Sigmoid colon (tissue), 6 donors: ENCODE measurements at regions not wholly inside any gene's neighbourhood (a gene's known extent, or its start where the extent isn't known, plus 50 kb on each side); places are given as distances from the start of the nearest gene placed in this dataset.
"Not testable (repeated sequence)": the region's sequence is repeated elsewhere in the genome, so short reads cannot be mapped to it uniquely, and the experiment has no call there.

Experiments
- DNase-seq: peaks from one replicate; pipeline ENCODE4 v3.0.0-alpha.2; 2019
- H3K27ac ChIP-seq, 4 donors: fragments of 200-600 bp; sonication (generic); one replicate each; pipeline ENCODE4 v1.5.1; 2016 to 2019; ENCODE audit warnings: mild to moderate bottlenecking in 1 of 4
- H3K27me3 ChIP-seq, 3 donors: fragments of 200-600 bp; sonication (generic); one replicate each; pipeline ENCODE4 v1.5.1; 2019; ENCODE audit warnings: mild to moderate bottlenecking in 1 of 3
- H3K36me3 ChIP-seq, 4 donors: fragments of 200-600 bp; sonication (generic); one replicate each; pipeline ENCODE4 v1.5.1; 2016 to 2019
- H3K4me1 ChIP-seq, 4 donors: fragments of 200-600 bp; sonication (generic); one replicate each; pipeline ENCODE4 v1.5.1; 2017 to 2019
- H3K4me3 ChIP-seq, 4 donors: fragments of 200-600 bp; sonication (generic); one replicate each; pipeline ENCODE4 v1.5.1; 2017 to 2019; ENCODE audit warnings: mild to moderate bottlenecking in 2 of 4, moderate library complexity in 1 of 4
- H3K9me3 ChIP-seq, 4 donors: fragments of 200-600 bp in 3 of 4; sonication (generic) in 3 of 4; one replicate each; pipeline versions ENCODE4 v1.5.1 to v1.6.1; 2013 to 2019
- EP300 ChIP-seq, 4 donors: sonication (generic); formaldehyde crosslinking; IDR thresholded peaks; one replicate each; pipeline ENCODE4 v1.6.1; 2017; ENCODE audit warnings: antibody characterized with exemption in 4 of 4
- POLR2A ChIP-seq, 2 donors: fragments of 450-650 bp; IDR thresholded peaks; one replicate each; pipeline ENCODE4 v1.6.1; 2016; ENCODE audit warnings: antibody characterized with exemption in 2 of 2, mild to moderate bottlenecking in 2 of 2, moderate library complexity in 2 of 2
- POLR2AphosphoS5 ChIP-seq, 4 donors: sonication (generic); formaldehyde crosslinking; IDR thresholded peaks; one replicate each; pipeline ENCODE4 v1.6.1; 2017; ENCODE audit warnings: antibody characterized with exemption in 4 of 4
- WGBS, 2 donors: extraction: QIAGEN DNeasy Blood & Tissue Kit; methylation state at CpG; one replicate each; pipeline ENCODE4 v1.1.7; 2013; 5-methylcytosine and 5-hydroxymethylcytosine counted together
- intact Hi-C: fragments of 100-400 bp; cut with DNase I; formaldehyde crosslinking; loops from one replicate; pipeline ENCODE4 v1.15.1; 2023
- TF ChIP-seq, protein P1 (sequence below), 4 experiments: fragments of 450-650 bp in 3 of 4; fragments of 200-600 bp in 1 of 4; IDR thresholded peaks; one replicate each; pipeline ENCODE4 v1.5.1; 2016 to 2019; ENCODE audit warnings: antibody characterized with exemption in 4 of 4, mild to moderate bottlenecking in 3 of 4, moderate library complexity in 2 of 4
- donor health status: healthy with polysubstance abuse.
- donor health status: healthy.

DNA sequence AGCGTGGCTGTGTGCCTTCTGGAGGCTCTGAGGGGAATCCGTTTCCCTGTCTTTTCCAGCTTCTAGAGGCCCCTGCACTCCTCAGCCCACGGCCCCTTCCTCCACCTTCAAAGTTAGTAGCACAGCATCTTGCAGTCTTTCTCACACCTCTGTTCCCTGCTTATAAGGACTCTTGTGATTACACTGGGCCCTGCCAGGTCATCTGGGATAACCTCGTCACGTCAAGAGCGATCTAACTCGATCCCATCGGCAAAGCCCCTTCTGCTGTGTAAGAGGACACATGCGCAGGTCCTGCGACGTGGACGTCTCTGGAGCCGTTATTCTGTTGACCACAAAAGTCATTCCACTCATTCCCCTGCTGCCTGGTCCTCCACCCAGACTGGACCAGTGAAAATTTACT is 159.2 kb downstream of the BMP7 start:
- DNase-seq, result no peak
- H3K4me1 ChIP-seq, result no peaks in the 10 kb centered on the region
- intact Hi-C loops, result no loop called here
- H3K27me3 ChIP-seq, result peaks cover 0 to 3% (median 0%) of the 10 kb centered on the region in 3 donors
- H3K9me3 ChIP-seq, result no peaks in the 10 kb centered on the region
- TF ChIP-seq, protein P1, sequence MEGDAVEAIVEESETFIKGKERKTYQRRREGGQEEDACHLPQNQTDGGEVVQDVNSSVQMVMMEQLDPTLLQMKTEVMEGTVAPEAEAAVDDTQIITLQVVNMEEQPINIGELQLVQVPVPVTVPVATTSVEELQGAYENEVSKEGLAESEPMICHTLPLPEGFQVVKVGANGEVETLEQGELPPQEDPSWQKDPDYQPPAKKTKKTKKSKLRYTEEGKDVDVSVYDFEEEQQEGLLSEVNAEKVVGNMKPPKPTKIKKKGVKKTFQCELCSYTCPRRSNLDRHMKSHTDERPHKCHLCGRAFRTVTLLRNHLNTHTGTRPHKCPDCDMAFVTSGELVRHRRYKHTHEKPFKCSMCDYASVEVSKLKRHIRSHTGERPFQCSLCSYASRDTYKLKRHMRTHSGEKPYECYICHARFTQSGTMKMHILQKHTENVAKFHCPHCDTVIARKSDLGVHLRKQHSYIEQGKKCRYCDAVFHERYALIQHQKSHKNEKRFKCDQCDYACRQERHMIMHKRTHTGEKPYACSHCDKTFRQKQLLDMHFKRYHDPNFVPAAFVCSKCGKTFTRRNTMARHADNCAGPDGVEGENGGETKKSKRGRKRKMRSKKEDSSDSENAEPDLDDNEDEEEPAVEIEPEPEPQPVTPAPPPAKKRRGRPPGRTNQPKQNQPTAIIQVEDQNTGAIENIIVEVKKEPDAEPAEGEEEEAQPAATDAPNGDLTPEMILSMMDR (IDR thresholded peaks at IDR 0.05), result no peak
- no peak for TF ChIP-seq EP300 (IDR thresholded peaks at IDR 0.05)
- TF ChIP-seq POLR2AphosphoS5 (IDR thresholded peaks at IDR 0.05), result no peak
- TF ChIP-seq POLR2A (IDR thresholded peaks at IDR 0.05), result no peak
- WGBS, 2 donors, result 84 to 86% methylated on average over 13 of the region's 13 CpGs
- no peak overlapping the region for H3K27ac ChIP-seq
- H3K4me3 ChIP-seq, result no peak overlapping the region
- no peaks in the 10 kb centered on the region for H3K36me3 ChIP-seq

DNA sequence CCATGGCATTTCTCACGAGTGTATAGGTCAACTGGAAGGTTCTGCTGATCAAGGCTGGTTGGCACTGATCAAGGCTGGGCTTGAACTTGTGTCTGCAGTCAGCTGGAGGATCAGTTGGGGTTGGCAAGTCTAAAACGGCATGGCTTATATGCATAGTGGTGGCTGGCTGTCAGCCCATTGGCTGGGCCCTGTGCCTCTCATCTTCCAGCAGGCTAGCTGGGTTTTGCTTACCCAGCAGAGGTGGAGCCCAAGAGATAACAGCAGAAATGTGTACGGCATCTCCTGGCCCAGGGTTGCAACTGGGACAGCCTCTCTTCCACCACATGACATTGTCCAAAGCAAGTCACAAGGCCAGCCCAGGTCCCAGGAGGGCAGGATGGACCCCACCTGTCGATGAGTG is 158.2 kb downstream of the BMP7 start:
- Histone ChIP-seq H3K36me3 (no peaks in the 10 kb centered on the region), H3K4me3 (no peak overlapping the region), H3K4me1 (no peaks in the 10 kb centered on the region), H3K27ac (no peak overlapping the region), H3K27me3 (peaks cover 0 to 3% (median 0%) of the 10 kb centered on the region in 3 donors), H3K9me3 (no peaks in the 10 kb centered on the region)
- TF ChIP-seq POLR2AphosphoS5 (IDR thresholded peaks at IDR 0.05) (no peak), EP300 (IDR thresholded peaks at IDR 0.05) (no peak), POLR2A (IDR thresholded peaks at IDR 0.05) (no peak)
- TF ChIP-seq, protein P1 (IDR thresholded peaks at IDR 0.05), result no peak
- DNase-seq, result no peak
- 53 to 71% methylated on average over 4 of the region's 4 CpGs for WGBS, 2 donors
- intact Hi-C loops, result no loop called here

DNA sequence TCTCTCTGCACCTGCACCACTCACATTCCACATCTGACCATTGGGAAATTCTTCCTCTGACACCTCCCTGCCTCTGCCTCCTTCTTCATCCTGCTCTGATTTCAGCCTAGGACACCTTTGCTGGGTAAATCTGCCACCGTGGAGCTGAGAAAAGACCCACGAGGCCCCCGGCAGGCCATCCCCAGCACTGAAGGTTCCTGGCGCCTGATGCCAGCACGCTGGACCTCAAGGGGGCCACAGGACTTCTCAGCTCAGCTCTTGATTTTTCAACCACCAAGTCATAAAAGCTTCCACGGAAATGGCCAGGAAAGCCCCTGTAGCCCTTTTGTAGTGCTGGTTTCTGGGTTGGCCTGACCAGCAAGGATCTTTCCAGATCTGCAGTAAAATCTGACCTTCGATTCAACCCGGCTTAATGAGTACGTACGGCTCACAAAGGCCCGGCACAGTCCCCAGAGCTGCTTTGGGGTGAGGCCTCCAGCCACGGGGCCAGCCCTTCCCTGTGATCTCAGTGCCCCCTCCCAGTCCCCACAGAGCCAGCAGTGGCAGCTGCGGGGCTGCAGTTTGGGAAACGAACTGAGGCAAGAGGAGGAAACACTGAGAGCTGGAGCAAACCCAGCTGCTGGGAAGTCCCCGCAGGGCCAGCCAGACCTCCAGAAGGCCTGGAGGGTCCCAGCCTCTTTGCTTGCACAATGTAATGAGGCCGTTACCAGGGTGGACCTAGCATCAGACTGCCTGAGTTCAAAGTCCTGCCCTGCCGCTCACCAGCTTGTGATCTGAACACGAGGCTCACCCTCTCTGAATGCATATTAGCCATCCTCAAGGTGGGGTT is 157.5 kb downstream of the BMP7 start:
- TF ChIP-seq POLR2AphosphoS5 (IDR thresholded peaks at IDR 0.05) (peak in 1 of 4 donors; percentile 22), POLR2A (IDR thresholded peaks at IDR 0.05) (no peak)
- TF ChIP-seq, protein P1 (IDR thresholded peaks at IDR 0.05), result peak in 1 of 4 experiments; percentile 2
- no peaks in the 10 kb centered on the region for H3K4me1 ChIP-seq
- H3K4me3 ChIP-seq, result no peak overlapping the region
- H3K36me3 ChIP-seq, result no peaks in the 10 kb centered on the region
- H3K27ac ChIP-seq, result peak overlapping the region; percentile 22 to 46 (median 32)
- DNase-seq, result peak; percentile 69
- 26 to 40% methylated on average over 18 of the region's 18 CpGs for WGBS, 2 donors
- H3K9me3 ChIP-seq, result no peaks in the 10 kb centered on the region
- peaks cover 0 to 3% (median 0%) of the 10 kb centered on the region in 3 donors for H3K27me3 ChIP-seq
- intact Hi-C loops, result no loop called here

GRCh38 chr20:57109571-57109953 is 156.9 kb downstream of the BMP7 start:
- intact Hi-C loops, result no loop called here
- TF ChIP-seq POLR2AphosphoS5 (IDR thresholded peaks at IDR 0.05) (no peak), POLR2A (IDR thresholded peaks at IDR 0.05) (no peak), EP300 (IDR thresholded peaks at IDR 0.05) (no peak)
- TF ChIP-seq, protein P1 (IDR thresholded peaks at IDR 0.05), result no peak
- no peaks in the 10 kb centered on the region for H3K9me3 ChIP-seq
- H3K27me3 ChIP-seq, result peaks cover 0 to 3% (median 0%) of the 10 kb centered on the region in 3 donors
- H3K36me3 ChIP-seq, result no peaks in the 10 kb centered on the region
- H3K4me1 ChIP-seq, result no peaks in the 10 kb centered on the region
- WGBS, 2 donors, result 53 to 75% methylated on average over 10 of the region's 10 CpGs
- DNase-seq, result no peak
- peak overlapping the region in 3 of 4 donors; percentile 25 to 46 (median 40) for H3K27ac ChIP-seq
- no peak overlapping the region for H3K4me3 ChIP-seq

DNA sequence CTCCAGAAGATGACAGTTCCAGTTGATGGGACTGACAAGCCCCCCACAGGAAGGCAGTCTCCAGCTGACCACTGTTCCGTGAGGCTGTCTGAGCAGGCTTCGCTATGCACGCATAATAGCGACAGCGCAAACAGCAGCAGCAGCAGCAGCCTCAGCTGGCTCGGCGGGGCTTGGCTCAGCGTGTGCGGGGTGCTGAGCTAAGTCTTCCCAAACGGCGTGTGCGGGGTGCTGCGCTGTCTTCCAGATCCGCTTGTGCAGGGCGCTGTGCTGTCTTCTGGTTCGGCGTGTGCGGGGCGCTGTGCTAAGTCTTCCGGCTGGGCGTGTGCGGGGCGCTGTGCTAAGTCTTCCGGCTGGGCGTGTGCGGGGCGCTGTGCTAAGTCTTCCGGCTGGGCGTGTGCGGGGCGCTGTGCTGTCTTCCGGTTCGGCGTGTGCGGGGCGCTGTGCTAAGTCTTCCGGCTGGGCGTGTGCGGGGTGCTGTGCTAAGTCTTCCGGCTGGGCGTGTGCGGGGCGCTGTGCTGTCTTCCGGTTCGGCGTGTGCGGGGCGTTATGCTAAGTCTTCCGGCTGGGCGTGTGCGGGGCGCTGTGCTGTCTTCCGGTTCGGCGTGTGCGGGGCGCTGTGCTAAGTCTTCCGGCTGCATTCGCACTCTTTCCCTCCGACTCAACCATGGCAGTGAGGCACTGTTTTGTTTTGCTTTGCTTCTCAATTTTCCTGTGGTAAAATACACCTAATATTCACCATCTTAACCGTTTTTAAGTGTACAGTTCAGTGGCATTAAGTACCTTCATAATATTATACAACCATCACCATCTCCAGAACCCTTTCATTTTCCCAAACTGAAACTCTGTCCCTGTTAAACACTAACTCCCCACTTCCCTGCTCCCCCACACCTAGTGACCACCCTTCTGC is 156.1 kb downstream of the BMP7 start:
- intact Hi-C loops, H3K27me3 ChIP-seq, H3K9me3 ChIP-seq, H3K4me3 ChIP-seq, DNase-seq, H3K36me3 ChIP-seq, H3K4me1 ChIP-seq: not testable (repeated sequence)
- WGBS, 2 donors, result 94 to 95% methylated on average over 59 to 61 of the region's 61 CpGs
- H3K27ac ChIP-seq, result peak overlapping the region in 1 of 4 donors; percentile 25
